KOPT-K1 (cell line): ENCODE measurements at regions not wholly inside any gene's neighbourhood (a gene's known extent, or its start where the extent isn't known, plus 50 kb on each side); places are given as distances from the start of the nearest gene placed in this dataset.

ENCODE experiments used
- H3K27ac ChIP-seq: fragments of 200-600 bp; sonication (generic); 2 replicates; pipeline ENCODE4 v1.5.1; 2016; ENCODE audit warnings: antibody characterized with exemption, mild to moderate bottlenecking, low read depth, low read length; ENCODE audit not compliant: poor library complexity, severe bottlenecking
- H3K36me3 ChIP-seq: fragments of 200-600 bp; sonication (generic); 2 replicates; pipeline ENCODE4 v1.5.1; 2017; ENCODE audit warnings: antibody characterized with exemption, mild to moderate bottlenecking, low read length, moderate library complexity; ENCODE audit not compliant: insufficient read depth
- H3K9me3 ChIP-seq: fragments of 200-600 bp; sonication (generic); 2 replicates; pipeline ENCODE4 v1.5.1; 2017; ENCODE audit warnings: antibody characterized with exemption, low read length, mild to moderate bottlenecking; ENCODE audit not compliant: insufficient read depth, poor library complexity, severe bottlenecking

DNA sequence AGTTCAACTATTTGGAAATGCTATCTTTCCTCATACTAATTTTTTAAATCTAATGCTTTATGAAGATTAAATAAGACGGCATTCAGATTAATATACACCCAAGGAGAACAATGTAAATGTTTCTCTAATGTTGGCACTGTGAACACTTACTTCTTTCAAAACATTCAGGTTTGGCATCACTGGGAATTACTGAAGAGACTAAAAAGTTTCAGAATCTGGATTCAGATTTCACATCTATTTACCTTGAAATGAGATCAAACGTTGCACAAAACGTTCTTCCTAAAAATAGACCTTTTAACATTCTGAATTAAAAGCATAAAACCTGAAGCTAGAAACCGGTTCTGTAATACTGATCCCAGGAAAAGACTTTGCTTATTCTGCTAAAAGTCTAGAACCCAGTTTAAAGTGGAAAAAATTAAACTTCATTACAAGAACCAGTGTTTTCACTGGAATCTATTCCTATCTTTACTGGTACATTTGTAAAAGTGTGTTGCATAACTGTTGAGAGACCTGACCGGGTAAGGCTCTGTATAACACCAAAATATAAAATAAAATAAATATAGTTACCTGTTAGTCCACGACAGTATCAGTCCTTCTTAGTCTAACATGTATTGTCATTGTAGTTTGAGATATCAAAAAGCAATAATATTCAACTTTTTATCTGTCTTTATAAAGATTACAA is 117.4 kb upstream of the MAP9 start:
- no peak overlapping the region for H3K27ac ChIP-seq
- H3K36me3 ChIP-seq = no peaks in the 10 kb centered on the region
- no peaks in the 10 kb centered on the region for H3K9me3 ChIP-seq

- Histone ChIP-seq H3K27ac (no peak overlapping the region), H3K9me3 (no peaks in the 10 kb centered on the region), H3K36me3 (no peaks in the 10 kb centered on the region)
Measured at GRCh38 chr4:155491336-155492120, 114.8 kb upstream of the MAP9 start.

GRCh38 chr4:155489271-155489670 is 112.5 kb upstream of the MAP9 start:
- no peaks in the 10 kb centered on the region for H3K36me3 ChIP-seq
- H3K9me3 ChIP-seq = no peaks in the 10 kb centered on the region
- H3K27ac ChIP-seq = no peak overlapping the region

DNA sequence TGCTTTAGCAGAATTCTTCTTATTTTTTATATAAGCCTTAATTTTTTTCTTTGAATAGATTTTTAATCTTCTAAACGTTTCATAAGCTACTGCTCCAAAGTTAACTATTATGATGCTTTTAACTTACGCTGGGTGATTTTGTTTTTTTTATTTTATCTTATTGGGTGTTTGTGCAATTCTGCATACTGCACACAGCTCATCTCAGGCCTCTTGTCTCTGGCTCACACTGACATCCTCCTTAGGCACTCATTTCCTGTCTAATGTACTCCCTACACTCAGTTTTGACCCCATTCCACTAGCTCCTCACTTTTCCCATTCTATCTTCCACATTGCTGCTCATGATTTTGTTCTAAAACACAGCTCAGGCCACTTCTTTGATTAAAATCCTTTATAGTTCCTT is 111.9 kb upstream of the MAP9 start:
- H3K36me3 ChIP-seq = no peaks in the 10 kb centered on the region
- H3K27ac ChIP-seq = no peak overlapping the region
- H3K9me3 ChIP-seq = no peaks in the 10 kb centered on the region

DNA sequence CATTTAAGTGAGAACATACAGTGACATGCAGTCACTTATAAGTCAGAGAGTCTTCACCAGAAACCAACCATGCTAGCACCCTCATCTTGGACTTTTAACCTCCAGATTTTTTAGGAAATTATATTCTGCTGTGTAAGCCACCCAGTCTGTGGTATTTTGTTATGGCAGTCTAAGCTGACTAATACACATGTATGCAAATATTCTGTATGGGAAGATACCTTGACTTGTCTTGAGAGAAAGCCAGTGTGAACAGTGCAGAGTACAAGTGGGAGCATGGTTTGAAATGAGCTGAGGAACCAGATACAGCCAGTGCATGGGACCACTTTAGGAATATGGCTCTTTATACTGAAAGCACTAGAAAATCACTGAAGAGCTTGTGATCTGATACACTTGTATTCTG is 110.4 kb upstream of the MAP9 start:
- no peak overlapping the region for H3K27ac ChIP-seq
- no peaks in the 10 kb centered on the region for H3K36me3 ChIP-seq
- no peaks in the 10 kb centered on the region for H3K9me3 ChIP-seq

GRCh38 chr4:155481150-155481549 is 104.4 kb upstream of the MAP9 start:
- no peak overlapping the region for H3K27ac ChIP-seq
- H3K36me3 ChIP-seq = no peaks in the 10 kb centered on the region
- no peaks in the 10 kb centered on the region for H3K9me3 ChIP-seq

DNA sequence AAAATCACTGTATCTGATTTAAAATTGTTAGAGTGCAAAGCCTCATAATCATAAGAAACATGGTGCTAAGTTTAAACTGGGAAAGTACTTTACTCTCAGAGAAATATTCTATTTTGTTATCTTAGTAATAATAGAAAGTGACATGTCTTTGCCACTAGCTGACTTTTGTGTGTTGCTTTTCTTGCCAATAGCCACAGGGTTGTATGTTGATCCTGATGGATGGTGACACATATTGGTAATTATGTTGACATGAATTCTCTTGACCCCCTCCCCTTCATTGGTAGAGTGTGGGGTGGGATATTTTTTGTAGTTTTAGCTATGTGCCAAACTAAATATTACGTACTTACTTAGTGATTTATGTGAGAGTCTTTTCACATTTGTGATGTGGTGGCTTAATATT is 103.1 kb upstream of the MAP9 start:
- Histone ChIP-seq H3K27ac (no peak overlapping the region), H3K36me3 (no peaks in the 10 kb centered on the region), H3K9me3 (no peaks in the 10 kb centered on the region)

- Histone ChIP-seq H3K36me3 (no peaks in the 10 kb centered on the region), H3K27ac (no peak overlapping the region), H3K9me3 (no peaks in the 10 kb centered on the region)
Measured at GRCh38 chr4:155478336-155478835, 101.6 kb upstream of the MAP9 start.

- Histone ChIP-seq H3K9me3 (no peaks in the 10 kb centered on the region), H3K36me3 (no peaks in the 10 kb centered on the region)
Measured at GRCh38 chr4:155474758-155475157, 98.0 kb upstream of the MAP9 start.

DNA sequence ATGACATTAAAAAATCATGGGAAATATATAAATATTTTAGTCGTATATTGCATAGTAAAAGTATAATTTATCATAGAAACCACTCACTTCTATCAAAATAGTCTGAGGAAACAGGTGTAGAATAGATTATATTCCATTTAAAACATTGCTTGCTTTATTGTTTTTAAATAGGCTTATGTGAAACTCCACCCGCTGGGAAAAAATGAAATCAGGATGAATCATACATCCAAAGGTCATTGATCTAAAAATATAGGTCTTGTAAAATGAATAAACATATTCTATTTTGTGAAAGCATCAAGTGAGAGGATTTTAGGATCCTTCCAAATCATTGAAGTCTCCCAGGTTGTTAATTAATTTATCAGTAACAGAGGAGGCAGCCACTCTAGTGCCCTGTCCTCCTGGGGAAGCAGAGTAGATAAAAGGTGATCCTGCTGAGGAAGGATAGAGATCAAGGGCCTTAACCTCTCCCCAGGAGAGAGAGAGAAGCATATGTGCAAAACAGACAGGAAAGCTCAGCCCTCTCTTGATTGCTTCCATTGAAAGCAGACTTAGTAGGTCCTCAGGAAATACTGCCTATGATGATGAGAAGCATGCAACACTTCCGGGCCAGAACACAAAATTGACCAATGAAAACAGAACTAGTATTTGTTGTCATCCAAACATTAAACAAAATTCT is 96.8 kb upstream of the MAP9 start:
- no peak overlapping the region for H3K27ac ChIP-seq
- no peaks in the 10 kb centered on the region for H3K9me3 ChIP-seq
- no peaks in the 10 kb centered on the region for H3K36me3 ChIP-seq

More at GRCh38 chr4:155474758-155475157, 98.0 kb upstream of the MAP9 start:
- no peak overlapping the region for H3K27ac ChIP-seq

- Histone ChIP-seq H3K9me3 (no peaks in the 10 kb centered on the region), H3K27ac (no peak overlapping the region), H3K36me3 (no peaks in the 10 kb centered on the region)
Measured at GRCh38 chr4:155468282-155468681, 91.5 kb upstream of the MAP9 start.

- no peaks in the 10 kb centered on the region for H3K36me3 ChIP-seq
- H3K27ac ChIP-seq = no peak overlapping the region
- no peaks in the 10 kb centered on the region for H3K9me3 ChIP-seq
Measured at GRCh38 chr4:155450676-155451075, 73.9 kb upstream of the MAP9 start.

DNA sequence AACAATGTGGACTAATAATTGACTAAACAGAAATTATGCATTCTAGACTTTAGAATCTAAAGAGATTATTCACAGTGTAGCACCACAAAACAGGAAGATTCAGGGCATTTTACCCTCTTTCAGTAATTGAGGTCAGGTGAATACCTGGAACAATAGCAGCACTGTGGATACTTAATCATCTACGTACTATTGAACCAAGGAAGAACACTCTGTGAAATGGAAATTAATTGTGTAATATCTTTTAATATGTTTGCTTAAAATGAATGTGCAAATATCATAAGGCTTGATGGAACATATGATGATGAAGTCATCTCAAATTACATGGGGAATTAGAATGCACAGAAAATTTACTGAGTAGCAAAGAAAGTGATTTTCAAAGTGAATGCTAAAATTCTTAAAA is 68.5 kb upstream of the MAP9 start:
- Histone ChIP-seq H3K9me3 (no peaks in the 10 kb centered on the region), H3K27ac (no peak overlapping the region), H3K36me3 (no peaks in the 10 kb centered on the region)

- H3K27ac ChIP-seq = no peak overlapping the region
- no peaks in the 10 kb centered on the region for H3K36me3 ChIP-seq
- no peaks in the 10 kb centered on the region for H3K9me3 ChIP-seq
Measured at GRCh38 chr4:155444721-155445120, 68.0 kb upstream of the MAP9 start.

GRCh38 chr4:155442267-155443105 is 65.7 kb upstream of the MAP9 start:
- Histone ChIP-seq H3K9me3 (no peaks in the 10 kb centered on the region), H3K27ac (no peak overlapping the region), H3K36me3 (no peaks in the 10 kb centered on the region)
